ENCODE measurements at regions not wholly inside any gene's neighbourhood (a gene's known extent, or its start where the extent isn't known, plus 50 kb on each side); places are given as distances from the start of the nearest gene placed in this dataset.

DNA sequence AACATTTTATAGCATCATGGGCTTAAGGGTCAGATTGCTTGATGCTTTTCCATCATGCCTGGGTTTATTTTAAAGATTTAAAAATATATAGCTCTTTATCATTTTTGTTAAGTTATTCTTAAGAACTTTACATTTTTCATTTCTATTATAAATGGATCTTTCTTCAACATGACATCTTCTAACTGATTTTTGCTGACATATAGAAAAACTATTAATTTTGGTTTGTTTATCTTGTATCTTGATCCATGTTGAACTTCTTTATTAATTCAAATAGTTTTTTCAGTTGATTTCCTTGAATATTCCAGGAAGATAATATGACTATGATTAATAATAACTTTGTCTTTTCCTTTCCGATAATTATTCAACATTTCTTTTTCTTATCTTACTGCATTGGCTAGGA, 237.9 kb upstream of the CLINT1 start:
- no peak for DNase-seq

- no peak for DNase-seq
Measured at GRCh38 chr5:158086856-158087255, 227.9 kb upstream of the CLINT1 start.

DNA sequence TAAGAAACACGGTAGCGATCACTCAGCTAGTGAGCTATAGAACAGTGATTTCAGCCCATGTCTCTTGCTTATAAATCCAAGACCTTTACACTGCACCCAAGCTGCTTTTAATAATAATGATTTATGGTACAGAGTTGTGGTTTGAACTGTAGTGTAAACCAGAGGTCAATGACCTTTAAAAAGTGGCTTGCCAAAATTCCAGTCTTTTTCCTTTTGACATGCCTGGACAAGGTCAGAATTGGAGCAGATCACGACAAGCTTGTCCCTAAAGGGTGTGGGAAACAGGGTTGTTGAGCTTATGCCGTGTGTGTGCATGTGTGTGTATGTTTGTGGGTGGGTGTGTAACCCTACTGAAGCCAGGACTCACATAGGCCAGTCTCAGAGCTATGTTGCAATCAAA, 225.3 kb upstream of the CLINT1 start:
- no peak for DNase-seq

DNA sequence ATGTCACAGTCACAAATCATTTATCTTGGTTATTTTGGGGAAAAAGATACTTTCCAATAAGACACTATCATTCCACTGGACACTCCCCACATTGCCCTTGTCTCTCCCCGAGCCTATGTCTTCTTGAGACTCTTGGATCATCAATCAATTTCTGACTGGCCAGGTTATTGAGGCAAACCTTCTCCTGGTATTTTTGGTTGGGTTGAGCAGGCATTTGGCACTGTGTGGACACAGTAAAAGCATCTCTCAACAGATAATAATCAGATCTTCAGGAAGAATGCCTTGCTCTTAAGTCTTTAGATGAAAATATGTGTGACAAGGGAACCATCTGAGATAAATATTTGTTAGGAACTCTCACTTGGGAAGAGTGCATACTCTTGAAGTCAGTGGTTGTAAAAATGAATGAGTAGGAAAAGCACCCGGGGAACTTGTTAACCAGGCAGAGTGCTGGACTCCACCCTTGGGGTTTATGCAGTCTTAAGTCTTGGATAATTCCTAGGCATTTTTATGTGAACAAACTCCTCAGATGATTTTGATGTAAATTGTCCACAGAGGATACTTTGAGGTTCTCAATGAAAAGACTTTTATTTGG, 223.8 kb upstream of the CLINT1 start:
- DNase-seq, result no peak

GRCh38 chr5:158080112-158080511, 221.2 kb upstream of the CLINT1 start:
- DNase-seq, result no peak

- no peak for DNase-seq
Measured at GRCh38 chr5:158079097-158079496, 220.2 kb upstream of the CLINT1 start.

DNA sequence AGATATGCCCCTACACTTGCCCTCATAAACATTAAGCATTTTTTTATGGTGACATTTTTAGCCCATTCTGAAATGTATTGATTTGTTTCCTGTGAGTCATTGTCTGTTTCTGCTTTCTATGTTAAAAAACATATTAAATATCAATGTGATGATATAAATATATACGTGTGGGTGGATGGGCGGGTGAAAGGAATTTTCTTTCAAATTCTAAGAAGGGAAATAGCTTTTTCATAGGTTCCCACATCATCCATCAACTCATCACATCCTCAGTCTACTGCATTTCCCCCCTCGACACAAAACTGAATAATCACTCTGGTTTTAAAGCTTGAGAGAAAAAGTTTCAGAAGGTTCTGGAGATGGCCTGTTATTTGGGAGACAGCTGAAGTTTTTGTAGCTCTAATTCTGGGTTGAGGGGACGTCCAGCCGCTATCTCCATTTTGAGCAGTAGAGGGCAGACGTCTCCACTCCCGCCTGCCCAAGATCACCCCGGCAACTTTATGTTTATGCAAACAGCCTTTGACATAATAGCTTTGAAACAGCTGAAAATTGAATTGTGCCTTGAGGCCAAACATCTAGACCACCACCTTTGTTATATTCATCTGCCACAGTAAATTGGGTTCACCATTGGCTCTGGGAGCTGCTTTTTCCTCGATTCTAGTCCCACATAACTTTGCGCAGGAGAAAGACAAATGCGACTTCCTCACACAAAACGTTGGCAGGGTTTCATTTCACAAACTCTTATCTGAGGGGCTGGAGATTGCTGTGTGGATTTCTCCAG, 216.2 kb upstream of the CLINT1 start:
- peak; percentile 36 for DNase-seq

- no peak for DNase-seq
Measured at GRCh38 chr5:158074597-158074991, 215.6 kb upstream of the CLINT1 start.

GRCh38 chr5:158070859-158071258, 211.9 kb upstream of the CLINT1 start:
- DNase-seq, result no peak

DNA sequence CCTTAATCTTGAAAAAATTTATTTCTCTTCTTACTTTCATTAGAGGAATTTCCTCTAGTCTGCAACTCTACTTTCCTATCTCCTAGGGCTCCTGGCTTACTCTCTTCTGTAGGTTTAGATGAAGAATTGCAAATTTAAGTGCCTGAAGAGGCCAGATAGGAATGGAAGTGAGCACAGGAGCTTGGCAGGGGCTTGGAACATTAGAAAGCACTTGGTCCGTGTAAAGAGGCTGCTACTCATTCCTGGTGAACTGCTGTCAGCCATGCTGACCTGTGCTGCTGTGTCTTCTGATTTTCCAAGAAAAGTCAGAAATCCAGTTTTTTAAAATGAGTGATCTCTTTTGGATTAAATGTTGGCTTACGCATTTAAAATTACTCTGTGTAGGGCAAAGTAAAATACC, 210.9 kb upstream of the CLINT1 start:
- DNase-seq, result no peak

GRCh38 chr5:158068964-158069363, 210.0 kb upstream of the CLINT1 start:
- no peak for DNase-seq

DNA sequence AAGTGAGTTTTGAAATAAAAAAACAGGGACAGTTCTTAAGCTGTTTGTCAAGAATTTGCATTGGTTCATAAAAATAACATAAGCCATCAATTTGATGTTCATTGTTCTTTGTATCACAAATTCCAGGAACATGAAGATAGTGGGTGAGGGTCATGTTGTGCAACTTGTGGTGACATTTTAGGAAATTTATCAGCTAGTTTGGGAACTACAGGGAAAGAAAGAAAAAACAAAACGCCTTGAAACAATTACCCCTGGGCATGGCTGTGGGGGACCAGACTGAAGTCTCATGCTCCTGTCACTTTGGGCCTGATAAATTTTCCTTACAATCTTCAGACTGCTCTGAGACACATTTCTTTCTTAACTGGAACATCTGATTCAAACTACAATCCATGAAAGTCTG, 207.1 kb upstream of the CLINT1 start:
- no peak for DNase-seq

GRCh38 chr5:158064334-158065123, 205.6 kb upstream of the CLINT1 start:
- DNase-seq, result no peak

- DNase-seq, result no peak
Measured at GRCh38 chr5:158063052-158063451, 204.1 kb upstream of the CLINT1 start.

GRCh38 chr5:158061451-158061850, 202.5 kb upstream of the CLINT1 start:
- no peak for DNase-seq

DNA sequence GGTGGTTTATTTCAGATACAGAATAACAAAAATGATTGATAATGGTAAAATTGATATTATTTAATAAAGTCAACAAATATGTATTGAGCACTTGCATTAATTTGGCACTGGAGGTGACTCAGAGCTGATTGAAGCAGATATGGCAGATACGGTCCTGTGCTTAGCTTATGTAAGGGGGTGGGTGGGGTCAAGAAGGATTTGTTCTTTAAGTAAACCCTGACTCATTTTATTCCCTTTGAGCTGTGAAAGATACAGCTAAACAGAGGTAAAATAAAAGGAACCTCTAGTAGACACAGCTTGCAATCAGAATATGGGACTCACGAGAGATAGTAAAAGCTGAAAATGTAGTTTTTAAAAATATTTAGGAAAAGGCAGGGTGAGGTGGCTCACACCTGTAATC, 201.3 kb upstream of the CLINT1 start:
- DNase-seq, result no peak

DNA sequence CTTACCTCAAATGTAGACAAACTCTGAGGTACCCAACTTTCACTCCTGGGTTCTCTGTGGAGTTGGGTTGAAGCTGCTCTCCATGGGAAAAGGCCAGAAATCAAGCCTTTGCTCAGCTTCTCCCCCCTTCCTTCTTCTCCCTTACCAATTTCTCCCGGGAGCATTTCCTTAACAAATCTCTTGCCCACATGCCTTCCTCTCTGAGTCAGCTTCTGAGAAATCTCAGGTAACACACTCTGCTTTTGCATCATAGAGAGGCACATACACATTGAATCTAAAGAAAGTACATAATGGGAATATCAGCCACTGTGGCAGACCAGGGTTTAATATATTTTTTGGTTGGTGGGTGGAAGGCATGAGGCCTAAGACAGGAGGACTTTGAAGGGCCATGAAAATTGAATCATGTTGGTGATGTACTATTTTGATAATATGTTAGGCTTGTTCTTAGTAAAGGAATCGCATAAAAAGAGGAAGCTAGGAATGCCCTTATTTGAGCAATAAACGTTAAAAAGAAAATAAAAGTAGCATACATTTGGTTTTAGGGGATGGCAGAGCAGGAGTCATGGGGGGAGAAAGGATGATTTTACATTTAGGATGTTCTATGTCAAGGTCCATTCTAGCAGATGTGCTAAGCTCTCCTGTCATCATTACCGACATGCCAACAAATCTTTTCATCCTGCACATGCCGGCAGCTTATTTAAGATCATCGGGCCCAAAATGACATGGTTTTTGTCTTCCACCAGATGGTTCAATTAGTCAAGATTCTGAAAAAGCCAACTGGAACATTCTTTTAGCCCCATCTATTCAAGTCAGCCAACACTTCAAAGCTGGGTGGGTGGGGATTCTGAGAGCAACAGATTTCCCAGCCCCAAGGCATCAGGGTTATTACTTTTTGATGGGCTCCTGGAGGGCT, 199.5 kb upstream of the CLINT1 start:
- no peak for DNase-seq

DNA sequence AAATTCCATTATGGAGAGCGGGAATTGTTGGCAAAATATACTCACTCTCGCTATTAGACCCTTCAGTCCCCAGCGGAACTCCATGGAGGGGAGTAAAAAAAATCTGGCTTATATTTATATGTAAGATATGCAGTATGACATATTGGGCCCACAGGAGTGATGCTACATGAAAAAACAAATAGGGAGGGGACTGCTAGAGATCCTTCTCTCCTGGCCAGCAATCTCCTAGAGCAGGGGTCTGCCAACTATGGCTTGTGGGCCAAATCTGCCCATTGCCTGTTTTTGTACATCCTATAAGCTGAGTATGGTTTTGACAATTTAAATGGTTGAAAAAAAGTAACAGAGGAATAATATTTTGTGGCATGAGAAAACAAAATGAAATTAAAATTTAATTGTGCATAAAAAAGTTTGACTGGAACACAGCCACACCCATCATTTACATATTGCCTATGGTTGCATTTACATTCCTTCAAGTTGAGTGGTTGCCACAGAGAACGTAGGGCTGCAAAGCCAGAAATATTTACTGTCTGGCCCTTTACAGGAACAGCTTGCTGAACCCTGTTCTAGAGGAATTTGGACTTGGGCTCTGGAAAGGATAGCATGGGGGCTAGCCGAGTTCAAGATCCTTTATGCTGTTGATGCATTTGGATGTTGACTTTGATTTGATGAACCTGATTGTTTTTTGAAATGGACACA, 197.3 kb upstream of the CLINT1 start:
- DNase-seq, result no peak

DNA sequence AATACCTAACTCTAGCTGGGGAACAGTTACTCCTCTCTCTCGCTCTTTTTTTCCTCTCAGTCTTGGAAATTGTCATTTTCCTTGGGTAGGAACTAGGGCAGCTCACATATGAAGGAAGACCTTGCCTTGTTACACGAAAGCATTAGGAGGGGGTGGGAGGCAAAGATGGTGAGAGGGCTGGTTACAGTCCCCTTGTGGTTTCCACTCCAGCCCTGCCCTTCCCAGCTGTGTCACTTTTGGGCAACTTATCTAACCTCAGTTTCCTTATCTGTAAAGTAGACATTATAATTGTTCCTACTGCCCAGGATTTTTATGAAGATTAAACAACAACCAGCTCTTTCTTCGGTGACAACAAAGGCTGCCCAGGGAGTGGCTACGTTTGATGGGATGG, 196.2 kb upstream of the CLINT1 start:
- no peak for DNase-seq

DNA sequence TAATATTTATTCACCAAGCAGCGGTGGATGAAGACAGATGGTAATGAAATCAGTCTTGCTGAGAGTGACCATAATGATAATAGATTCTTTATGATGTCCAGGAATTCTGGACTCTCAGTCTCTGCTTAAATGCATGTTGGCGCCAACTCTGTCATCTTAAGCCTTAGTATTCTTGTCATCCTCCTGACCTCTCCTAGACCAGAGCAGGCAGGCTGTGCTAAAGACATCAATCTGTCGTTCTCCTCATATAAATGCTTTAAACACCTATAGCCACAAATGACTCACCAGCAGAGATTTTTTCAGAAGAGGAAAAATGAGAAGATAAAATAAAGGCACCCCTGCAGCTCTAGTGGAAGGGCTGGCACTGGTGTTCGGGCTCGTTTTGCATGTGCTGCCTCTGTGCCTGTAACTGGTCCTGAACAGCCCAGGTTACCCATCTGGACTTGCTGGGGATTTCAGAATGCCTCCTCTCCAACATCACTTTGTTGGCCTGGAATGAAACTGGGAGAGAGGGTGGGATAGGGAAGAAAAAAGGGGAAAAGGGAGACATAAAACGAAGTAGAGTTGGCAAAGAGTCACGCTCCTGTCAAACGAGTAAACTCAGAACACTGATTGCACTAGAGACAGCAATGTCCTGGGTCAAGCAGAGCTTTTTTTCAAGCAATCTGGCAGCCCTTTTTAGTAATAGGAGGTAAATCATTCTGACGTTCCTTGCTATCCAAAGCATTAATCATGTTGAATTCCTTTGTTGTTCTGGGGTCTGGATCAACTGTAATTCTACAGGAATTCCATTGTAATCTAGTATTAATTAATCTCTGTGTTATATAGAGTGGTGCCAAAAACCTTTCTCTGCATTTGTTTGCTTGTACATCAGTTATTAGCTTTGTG, 195.5 kb upstream of the CLINT1 start:
- DNase-seq, result no peak

- no peak for DNase-seq
Measured at GRCh38 chr5:158051036-158051435, 192.1 kb upstream of the CLINT1 start.

All from NCI-H2171 treated with DMSO at 0.1 percent for 48 hours (cell line).